Right lobe of liver (tissue), 6 donors: ENCODE measurements at regions not wholly inside any gene's neighbourhood (a gene's known extent, or its start where the extent isn't known, plus 50 kb on each side); places are given as distances from the start of the nearest gene placed in this dataset.

Source experiments
- ATAC-seq, 4 donors: fragments of 200-7000 bp; cut with Tn5 transposase; one replicate each; pipeline ENCODE4 v1.9.1; 2020; ENCODE audit warnings: mild to moderate bottlenecking in 4 of 4, moderate library complexity in 4 of 4
- DNase-seq, 3 donors: peaks; one replicate each; pipeline ENCODE4 v3.0.0-alpha.2; 2020
- H3K27ac ChIP-seq, 3 donors: fragments of 200-600 bp; one replicate each; pipeline ENCODE4 v1.8.0; 2022
- H3K27me3 ChIP-seq, 2 donors: fragments of 200-600 bp; one replicate each; pipeline ENCODE4 v1.8.0; 2022
- H3K36me3 ChIP-seq, 4 donors: fragments of 200-600 bp; sonication (generic) in 1 of 4; one replicate each; pipeline versions ENCODE4 v1.5.1 to v1.8.0; 2017 to 2022; ENCODE audit warnings: control low read depth in 1 of 4
- H3K4me1 ChIP-seq, 4 donors: fragments of 200-600 bp; sonication (generic) in 1 of 4; one replicate each; pipeline versions ENCODE4 v1.5.1 to v1.8.0; 2017 to 2022; ENCODE audit warnings: control low read depth in 1 of 4
- H3K4me3 ChIP-seq, 3 donors: fragments of 200-600 bp; one replicate each; pipeline ENCODE4 v1.8.0; 2022
- H3K9me3 ChIP-seq, 4 donors: fragments of 200-600 bp; sonication (generic) in 1 of 4; one replicate each; pipeline versions ENCODE4 v1.5.1 to v1.8.0; 2017 to 2022; ENCODE audit warnings: control low read depth in 1 of 4
- POLR2A ChIP-seq: fragments of 450-650 bp; IDR thresholded peaks from one replicate; pipeline ENCODE4 v1.6.1; 2017; ENCODE audit warnings: antibody characterized with exemption, mild to moderate bottlenecking
- WGBS: methylation state at CpG from one replicate; pipeline ENCODE4 v1.1.6; 2018; ENCODE audit warnings: low coverage, low lambda C conversion rate; ENCODE audit not compliant: insufficient coverage; ENCODE audit errors: missing lambda C conversion rate; 5-methylcytosine and 5-hydroxymethylcytosine counted together
- intact Hi-C, 2 donors: fragments of 100-400 bp; cut with DNase I; formaldehyde crosslinking; loops; one replicate each; pipeline versions ENCODE4 v1.11.2 to v1.14.1; 2022
- TF ChIP-seq, protein P1 (sequence below), 4 donors: fragments of 200-600 bp in 3 of 4; fragments of 450-650 bp in 1 of 4; IDR thresholded peaks; one replicate each; pipeline versions ENCODE4 v1.5.1 to v1.8.0; 2016 to 2022; ENCODE audit warnings: antibody characterized with exemption in 4 of 4, mild to moderate bottlenecking in 2 of 4
- donor health status: DM: no; HTN: yes; CAD: no.
- donor health status: DM: no; HTN: no; CAD: no.
- donor health status: DM: no; HTN: no; CAD: no.
- donor health status: DM: no; HTN: yes; CAD: no.
- donor health status: DM: no; HTN: yes; CAD: no.

DNA sequence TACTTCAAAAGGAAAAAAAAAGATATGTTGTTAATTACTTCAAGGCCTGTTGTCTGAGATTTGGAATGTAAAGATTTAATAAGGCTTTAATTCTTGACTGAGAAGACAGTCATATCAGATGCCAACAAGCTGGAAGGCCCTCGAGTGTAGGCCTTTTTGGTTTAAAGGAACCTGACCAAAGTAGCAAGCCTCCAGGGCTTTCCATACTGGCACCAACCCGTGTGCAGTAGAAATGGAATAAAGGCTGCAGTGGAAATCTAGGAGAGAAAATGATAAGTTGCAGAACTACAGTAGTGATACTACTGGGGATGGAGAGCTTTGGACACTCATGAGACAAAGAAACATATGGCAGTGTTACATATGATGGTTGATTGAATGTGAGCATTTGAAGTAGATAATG, 358.0 kb downstream of the TAF11L14 start:
- ATAC-seq (no peak), DNase-seq (no peak)
- intact Hi-C loops, result no loop called here
- TF ChIP-seq, protein P1, sequence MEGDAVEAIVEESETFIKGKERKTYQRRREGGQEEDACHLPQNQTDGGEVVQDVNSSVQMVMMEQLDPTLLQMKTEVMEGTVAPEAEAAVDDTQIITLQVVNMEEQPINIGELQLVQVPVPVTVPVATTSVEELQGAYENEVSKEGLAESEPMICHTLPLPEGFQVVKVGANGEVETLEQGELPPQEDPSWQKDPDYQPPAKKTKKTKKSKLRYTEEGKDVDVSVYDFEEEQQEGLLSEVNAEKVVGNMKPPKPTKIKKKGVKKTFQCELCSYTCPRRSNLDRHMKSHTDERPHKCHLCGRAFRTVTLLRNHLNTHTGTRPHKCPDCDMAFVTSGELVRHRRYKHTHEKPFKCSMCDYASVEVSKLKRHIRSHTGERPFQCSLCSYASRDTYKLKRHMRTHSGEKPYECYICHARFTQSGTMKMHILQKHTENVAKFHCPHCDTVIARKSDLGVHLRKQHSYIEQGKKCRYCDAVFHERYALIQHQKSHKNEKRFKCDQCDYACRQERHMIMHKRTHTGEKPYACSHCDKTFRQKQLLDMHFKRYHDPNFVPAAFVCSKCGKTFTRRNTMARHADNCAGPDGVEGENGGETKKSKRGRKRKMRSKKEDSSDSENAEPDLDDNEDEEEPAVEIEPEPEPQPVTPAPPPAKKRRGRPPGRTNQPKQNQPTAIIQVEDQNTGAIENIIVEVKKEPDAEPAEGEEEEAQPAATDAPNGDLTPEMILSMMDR (IDR thresholded peaks at IDR 0.05), result no peak
- no peak for TF ChIP-seq POLR2A
- Histone ChIP-seq H3K27ac (no peak overlapping the region), H3K9me3 (no peaks in the 10 kb centered on the region), H3K4me3 (no peak overlapping the region), H3K4me1 (no peaks in the 10 kb centered on the region), H3K27me3 (no peaks in the 10 kb centered on the region), H3K36me3 (no peaks in the 10 kb centered on the region)
- WGBS, result 8% methylated on average over 2 of the region's 2 CpGs

- H3K9me3 ChIP-seq, result no peaks in the 10 kb centered on the region
- H3K27me3 ChIP-seq, result no peaks in the 10 kb centered on the region
- intact Hi-C loops, result no loop called here
- no peak for DNase-seq
- H3K4me3 ChIP-seq, result no peak overlapping the region
- H3K4me1 ChIP-seq, result no peaks in the 10 kb centered on the region
- no peak for ATAC-seq
- no peak overlapping the region for H3K27ac ChIP-seq
- WGBS, result 15% methylated on average over 3 of the region's 3 CpGs
- H3K36me3 ChIP-seq, result no peaks in the 10 kb centered on the region
- TF ChIP-seq POLR2A, result no peak
- TF ChIP-seq, protein P1 (IDR thresholded peaks at IDR 0.05), result no peak
These were observed 361.7 kb downstream of the TAF11L14 start for GRCh38 chr5:17995997-17996396.

DNA sequence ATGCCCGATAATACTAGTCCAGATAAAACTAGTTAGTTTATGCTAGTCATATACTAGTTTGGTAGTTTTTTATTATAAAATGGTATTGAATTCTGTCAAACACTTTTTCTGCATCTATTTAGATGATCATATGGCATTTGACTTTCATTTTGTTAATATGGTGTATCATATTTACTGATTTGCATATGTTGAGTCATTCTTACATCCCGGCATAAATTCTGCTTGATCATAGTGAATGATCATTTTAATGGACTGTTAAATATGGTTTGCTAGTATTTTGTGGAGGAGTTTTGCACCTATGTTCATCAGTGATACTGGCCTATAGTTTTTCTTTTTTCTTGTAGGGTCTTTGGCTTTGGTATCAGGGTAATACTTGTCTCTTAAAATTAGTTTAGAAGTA, 365.6 kb downstream of the TAF11L14 start:
- H3K27me3 ChIP-seq, result no peaks in the 10 kb centered on the region
- 67% methylated on average over 2 of the region's 2 CpGs for WGBS
- H3K36me3 ChIP-seq, result no peaks in the 10 kb centered on the region
- no peak for TF ChIP-seq POLR2A
- TF ChIP-seq, protein P1 (IDR thresholded peaks at IDR 0.05), result no peak
- H3K27ac ChIP-seq, result no peak overlapping the region
- intact Hi-C loops, result no loop called here
- H3K4me1 ChIP-seq, result no peaks in the 10 kb centered on the region
- no peak for ATAC-seq
- DNase-seq, result no peak
- H3K4me3 ChIP-seq, result no peak overlapping the region
- H3K9me3 ChIP-seq, result no peaks in the 10 kb centered on the region

DNA sequence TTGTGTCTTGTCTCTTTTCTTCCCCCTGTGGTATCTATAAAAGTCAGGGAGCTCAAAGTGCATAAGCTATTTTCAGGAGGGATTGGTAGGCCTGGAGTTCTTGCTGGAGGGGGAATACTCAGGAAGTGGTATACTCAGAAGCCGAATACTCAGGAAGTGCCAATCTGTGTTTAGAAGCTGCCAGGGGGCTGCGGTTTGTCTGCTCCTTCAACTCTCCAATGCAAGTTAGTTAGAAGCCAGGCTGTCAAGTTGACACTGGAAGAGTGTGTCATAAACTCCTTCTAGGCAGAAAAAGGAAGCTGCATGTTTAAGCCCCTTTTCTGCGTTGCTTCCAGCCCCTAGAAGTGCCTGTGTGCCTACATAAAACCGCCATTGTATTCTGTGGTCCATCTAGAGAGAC, 366.5 kb downstream of the TAF11L14 start:
- ATAC-seq, result no peak
- H3K4me1 ChIP-seq, result no peaks in the 10 kb centered on the region

More for the DNA sequence above, 366.5 kb downstream of the TAF11L14 start:
- intact Hi-C loops, result no loop called here
- no peak for TF ChIP-seq POLR2A
- TF ChIP-seq, protein P1 (IDR thresholded peaks at IDR 0.05), result no peak
- Histone ChIP-seq H3K27ac (no peak overlapping the region), H3K9me3 (no peaks in the 10 kb centered on the region), H3K36me3 (no peaks in the 10 kb centered on the region), H3K27me3 (no peaks in the 10 kb centered on the region), H3K4me3 (no peak overlapping the region)
- 37% methylated on average over 4 of the region's 4 CpGs for WGBS
- DNase-seq, result no peak
